ENCODE measurements at regions not wholly inside any gene's neighbourhood (a gene's known extent, or its start where the extent isn't known, plus 50 kb on each side); places are given as distances from the start of the nearest gene placed in this dataset.
"Not testable (repeated sequence)": the region's sequence is repeated elsewhere in the genome, so short reads cannot be mapped to it uniquely, and the experiment has no call there.

- not testable (repeated sequence) for DNase-seq
Measured at GRCh38 chr16:29087673-29088072, 102.8 kb downstream of the LAT start.

- DNase-seq = not testable (repeated sequence)
Measured at GRCh38 chr16:29081829-29082639, 97.2 kb downstream of the LAT start.

GRCh38 chr16:29074554-29075402 is 89.9 kb downstream of the LAT start:
- DNase-seq = not testable (repeated sequence)

GRCh38 chr16:29062235-29062634 is 77.4 kb downstream of the LAT start:
- not testable (repeated sequence) for DNase-seq

- DNase-seq = not testable (repeated sequence)
Measured at GRCh38 chr16:29061467-29061921, 76.6 kb downstream of the LAT start.

GRCh38 chr16:29060022-29060810 is 75.4 kb downstream of the LAT start:
- not testable (repeated sequence) for DNase-seq

GRCh38 chr16:29059575-29059974 is 74.7 kb downstream of the LAT start:
- not testable (repeated sequence) for DNase-seq

Data from activated CD4-positive, alpha-beta T cell treated with anti-CD3 and anti-CD28 coated beads for 1 hour (primary cell).